ENCODE measurements at regions not wholly inside any gene's neighbourhood (a gene's known extent, or its start where the extent isn't known, plus 50 kb on each side); places are given as distances from the start of the nearest gene placed in this dataset.

GRCh38 chr6:103505155-103505518 lies 1354.6 kb downstream of the HACE1 start (continued):
- TF ChIP-seq HBP1 (CRISPR knock-in tag; IDR thresholded peaks at IDR 0.05; ENCODE audit: low read depth) (no peak), SATB2 (CRISPR knock-in tag; IDR thresholded peaks at IDR 0.05) (no peak), RFX1 (IDR thresholded peaks at IDR 0.05) (no peak), ARID5B (CRISPR knock-in tag; IDR thresholded peaks at IDR 0.05) (no peak), SNAI1 (CRISPR knock-in tag; IDR thresholded peaks at IDR 0.05; ENCODE audit: borderline replicate concordance) (no peak), POLR2A (IDR thresholded peaks at IDR 0.05; ENCODE audit: insufficient read depth in 1 of 2, low read depth in 2 of 2, low read length in 2 of 2) (no peak), ZNF407 (CRISPR knock-in tag; IDR thresholded peaks at IDR 0.05; ENCODE audit: not compliant biosample characterization) (no peak), ZFP90 (CRISPR knock-in tag; IDR thresholded peaks at IDR 0.05; ENCODE audit: borderline replicate concordance) (no peak)
- TF ChIP-seq, protein P1, sequence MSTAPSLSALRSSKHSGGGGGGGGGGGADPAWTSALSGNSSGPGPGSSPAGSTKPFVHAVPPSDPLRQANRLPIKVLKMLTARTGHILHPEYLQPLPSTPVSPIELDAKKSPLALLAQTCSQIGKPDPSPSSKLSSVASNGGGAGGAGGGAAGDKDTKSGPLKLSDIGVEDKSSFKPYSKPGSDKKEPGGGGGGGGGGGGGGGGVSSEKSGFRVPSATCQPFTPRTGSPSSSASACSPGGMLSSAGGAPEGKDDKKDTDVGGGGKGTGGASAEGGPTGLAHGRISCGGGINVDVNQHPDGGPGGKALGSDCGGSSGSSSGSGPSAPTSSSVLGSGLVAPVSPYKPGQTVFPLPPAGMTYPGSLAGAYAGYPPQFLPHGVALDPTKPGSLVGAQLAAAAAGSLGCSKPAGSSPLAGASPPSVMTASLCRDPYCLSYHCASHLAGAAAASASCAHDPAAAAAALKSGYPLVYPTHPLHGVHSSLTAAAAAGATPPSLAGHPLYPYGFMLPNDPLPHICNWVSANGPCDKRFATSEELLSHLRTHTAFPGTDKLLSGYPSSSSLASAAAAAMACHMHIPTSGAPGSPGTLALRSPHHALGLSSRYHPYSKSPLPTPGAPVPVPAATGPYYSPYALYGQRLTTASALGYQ (CRISPR knock-in tag; IDR thresholded peaks at IDR 0.05), result no peak
- TF ChIP-seq, protein P2, sequence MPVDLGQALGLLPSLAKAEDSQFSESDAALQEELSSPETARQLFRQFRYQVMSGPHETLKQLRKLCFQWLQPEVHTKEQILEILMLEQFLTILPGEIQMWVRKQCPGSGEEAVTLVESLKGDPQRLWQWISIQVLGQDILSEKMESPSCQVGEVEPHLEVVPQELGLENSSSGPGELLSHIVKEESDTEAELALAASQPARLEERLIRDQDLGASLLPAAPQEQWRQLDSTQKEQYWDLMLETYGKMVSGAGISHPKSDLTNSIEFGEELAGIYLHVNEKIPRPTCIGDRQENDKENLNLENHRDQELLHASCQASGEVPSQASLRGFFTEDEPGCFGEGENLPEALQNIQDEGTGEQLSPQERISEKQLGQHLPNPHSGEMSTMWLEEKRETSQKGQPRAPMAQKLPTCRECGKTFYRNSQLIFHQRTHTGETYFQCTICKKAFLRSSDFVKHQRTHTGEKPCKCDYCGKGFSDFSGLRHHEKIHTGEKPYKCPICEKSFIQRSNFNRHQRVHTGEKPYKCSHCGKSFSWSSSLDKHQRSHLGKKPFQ (CRISPR knock-in tag; IDR thresholded peaks at IDR 0.05; ENCODE audit: insufficient replicate concordance), result no peak

Measured in HepG2 (cell line).